ENCODE measurements at regions not wholly inside any gene's neighbourhood (a gene's known extent, or its start where the extent isn't known, plus 50 kb on each side); places are given as distances from the start of the nearest gene placed in this dataset.

- no peak for TF ChIP-seq TAF1 (IDR thresholded peaks at IDR 0.05; ENCODE audit: borderline replicate concordance, insufficient read depth, low read length)
- no peak for TF ChIP-seq FOXP2 (optimal IDR thresholded peaks at IDR 0.05; ENCODE audit: borderline replicate concordance, extremely low read depth, extremely low read length, insufficient read depth)
- no peak for TF ChIP-seq SIN3A (IDR thresholded peaks at IDR 0.05; ENCODE audit: borderline replicate concordance, insufficient read depth, low read length)
- TF ChIP-seq REST (IDR thresholded peaks at IDR 0.05; ENCODE audit: insufficient read depth in 1 of 2, low read depth in 2 of 2, low read length in 2 of 2), result no peak
- no peak for TF ChIP-seq POLR2AphosphoS5 (IDR thresholded peaks at IDR 0.05; ENCODE audit: low read depth, low read length)
Measured at GRCh38 chr2:114167799-114168198, 274.6 kb upstream of the DPP10 start.

GRCh38 chr2:114170070-114170469, 272.4 kb upstream of the DPP10 start:
- TF ChIP-seq TAF1 (IDR thresholded peaks at IDR 0.05; ENCODE audit: borderline replicate concordance, insufficient read depth, low read length) (no peak), REST (IDR thresholded peaks at IDR 0.05; ENCODE audit: insufficient read depth in 1 of 2, low read depth in 2 of 2, low read length in 2 of 2) (no peak), FOXP2 (optimal IDR thresholded peaks at IDR 0.05; ENCODE audit: borderline replicate concordance, extremely low read depth, extremely low read length, insufficient read depth) (no peak), POLR2AphosphoS5 (IDR thresholded peaks at IDR 0.05; ENCODE audit: low read depth, low read length) (no peak), SIN3A (IDR thresholded peaks at IDR 0.05; ENCODE audit: borderline replicate concordance, insufficient read depth, low read length) (no peak)

GRCh38 chr2:114175507-114175906, 266.9 kb upstream of the DPP10 start:
- TF ChIP-seq SIN3A (IDR thresholded peaks at IDR 0.05; ENCODE audit: borderline replicate concordance, insufficient read depth, low read length) (no peak), TAF1 (IDR thresholded peaks at IDR 0.05; ENCODE audit: borderline replicate concordance, insufficient read depth, low read length) (no peak), FOXP2 (optimal IDR thresholded peaks at IDR 0.05; ENCODE audit: borderline replicate concordance, extremely low read depth, extremely low read length, insufficient read depth) (no peak), REST (IDR thresholded peaks at IDR 0.05; ENCODE audit: insufficient read depth in 1 of 2, low read depth in 2 of 2, low read length in 2 of 2) (no peak), POLR2AphosphoS5 (IDR thresholded peaks at IDR 0.05; ENCODE audit: low read depth, low read length) (no peak)

- TF ChIP-seq POLR2AphosphoS5 (IDR thresholded peaks at IDR 0.05; ENCODE audit: low read depth, low read length) (no peak), FOXP2 (optimal IDR thresholded peaks at IDR 0.05; ENCODE audit: borderline replicate concordance, extremely low read depth, extremely low read length, insufficient read depth) (no peak), TAF1 (IDR thresholded peaks at IDR 0.05; ENCODE audit: borderline replicate concordance, insufficient read depth, low read length) (no peak), SIN3A (IDR thresholded peaks at IDR 0.05; ENCODE audit: borderline replicate concordance, insufficient read depth, low read length) (no peak), REST (IDR thresholded peaks at IDR 0.05; ENCODE audit: insufficient read depth in 1 of 2, low read depth in 2 of 2, low read length in 2 of 2) (no peak)
Measured at GRCh38 chr2:114185501-114185900, 256.9 kb upstream of the DPP10 start.

GRCh38 chr2:114192362-114192761, 250.1 kb upstream of the DPP10 start:
- TF ChIP-seq TAF1 (IDR thresholded peaks at IDR 0.05; ENCODE audit: borderline replicate concordance, insufficient read depth, low read length) (no peak), POLR2AphosphoS5 (IDR thresholded peaks at IDR 0.05; ENCODE audit: low read depth, low read length) (no peak), REST (IDR thresholded peaks at IDR 0.05; ENCODE audit: insufficient read depth in 1 of 2, low read depth in 2 of 2, low read length in 2 of 2) (no peak), FOXP2 (optimal IDR thresholded peaks at IDR 0.05; ENCODE audit: borderline replicate concordance, extremely low read depth, extremely low read length, insufficient read depth) (no peak), SIN3A (IDR thresholded peaks at IDR 0.05; ENCODE audit: borderline replicate concordance, insufficient read depth, low read length) (no peak)
